HepG2 (cell line): ENCODE measurements at regions not wholly inside any gene's neighbourhood (a gene's known extent, or its start where the extent isn't known, plus 50 kb on each side); places are given as distances from the start of the nearest gene placed in this dataset.

Experiments used
- FOXP1 ChIP-seq, 2 experiments: fragments of 450-650 bp in 1 of 2; IDR thresholded peaks; 2 replicates each; pipeline ENCODE4 v1.6.1; 2017 to 2018; ENCODE audit warnings: antibody characterized with exemption in 1 of 2
- TARDBP ChIP-seq: sonication (generic); formaldehyde crosslinking; IDR thresholded peaks from 2 replicates; pipeline ENCODE4 v1.8.0; 2022; ENCODE audit warnings: mild to moderate bottlenecking, missing genetic modification reagents
- TP53 ChIP-seq: sonication (generic); formaldehyde crosslinking; conservative IDR thresholded peaks from 2 replicates; pipeline ENCODE4 v1.4.0; 2020; ENCODE audit warnings: missing genetic modification reagents
- ZBTB25 ChIP-seq: IDR thresholded peaks from 2 replicates; pipeline ENCODE4 v1.6.1; 2018; ENCODE audit warnings: missing genetic modification reagents
- ZFP37 ChIP-seq: sonication (generic); formaldehyde crosslinking; IDR thresholded peaks from 2 replicates; pipeline ENCODE4 v1.4.0; 2020; ENCODE audit warnings: missing genetic modification reagents, borderline replicate concordance

DNA sequence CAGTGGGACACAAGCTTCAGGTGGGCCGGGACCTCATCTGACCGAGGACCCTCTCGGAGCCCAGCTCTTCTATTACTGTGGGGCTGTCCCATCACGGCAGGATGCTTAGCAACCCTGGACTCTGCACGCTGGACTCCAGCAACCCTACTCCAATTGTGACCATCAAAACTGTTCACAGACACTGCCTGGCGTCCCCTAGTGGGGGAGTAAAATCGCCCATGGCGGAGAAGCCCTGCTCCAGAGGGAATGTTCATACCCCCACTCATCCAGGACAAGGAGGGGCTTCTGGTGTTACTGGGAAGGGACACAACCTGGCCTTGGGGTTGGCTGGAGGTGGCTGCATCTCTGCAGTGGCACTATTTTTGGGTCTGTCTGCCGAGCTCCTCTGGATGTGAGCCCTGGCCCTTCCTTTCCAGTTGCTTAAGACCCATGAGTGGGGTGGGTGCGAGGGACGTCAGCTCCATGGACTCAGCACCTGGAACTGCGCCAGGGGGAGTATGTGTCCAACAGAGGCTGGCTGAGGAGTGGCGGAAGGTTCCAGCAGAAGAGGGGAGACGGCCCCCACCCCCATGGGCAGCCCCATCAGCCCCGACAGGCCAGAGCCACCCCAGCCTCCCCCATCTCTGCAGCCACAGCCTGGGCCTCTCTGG, 103.8 kb downstream of the RFLNA start:
- TF ChIP-seq ZBTB25 (CRISPR knock-in tag) (no peak), FOXP1 (IDR thresholded peaks at IDR 0.05) (no peak), FOXP1 (CRISPR knock-in tag; IDR thresholded peaks at IDR 0.05) (no peak), ZFP37 (CRISPR knock-in tag) (no peak), TARDBP (CRISPR knock-in tag) (no peak), TP53 (CRISPR knock-in tag) (no peak)
